ENCODE measurements at regions not wholly inside any gene's neighbourhood (a gene's known extent, or its start where the extent isn't known, plus 50 kb on each side); places are given as distances from the start of the nearest gene placed in this dataset.

GRCh38 chr1:57553666-57554065, 129.8 kb upstream of the DAB1 start:
- TF ChIP-seq CTCF (IDR thresholded peaks at IDR 0.05), result no peak
- Mint-ChIP-seq H3K4me1 (no peaks in the 10 kb centered on the region), H3K27ac (no peak overlapping the region), H3K27me3 (ENCODE audit: low read depth in 3 of 3) (peaks cover 0 to 2% (median 1%) of the 10 kb centered on the region in 3 donors), H3K36me3 (no peaks in the 10 kb centered on the region), H3K4me3 (no peak overlapping the region), H3K9me3 (peaks cover 0 to 10% (median 3%) of the 10 kb centered on the region in 7 donors)
- Histone ChIP-seq H3K9ac (ENCODE audit: insufficient read depth, low read length, poor library complexity, severe bottlenecking) (no peak overlapping the region), H3K27ac (ENCODE audit: low read depth in 1 of 2, low read length in 2 of 2) (no peak overlapping the region), H3K4me3 (replicated peaks in 1 of 3; ENCODE audit: low read depth in 2 of 3, low read length in 3 of 3) (no peak overlapping the region), H3K4me2 (replicated peaks; ENCODE audit: extremely low read depth, low read length, poor library complexity, severe bottlenecking) (no peak overlapping the region), H2AFZ (ENCODE audit: insufficient read depth, low read depth, low read length, poor library complexity, severe bottlenecking) (no peak overlapping the region), H4K20me1 (ENCODE audit: insufficient read depth, low read length) (no peaks in the 10 kb centered on the region), H3K9me3 (replicated peaks in 1 of 2; ENCODE audit: control insufficient read depth in 1 of 2, insufficient read depth in 1 of 2, low read length in 2 of 2) (no peaks in the 10 kb centered on the region), H3K4me1 (ENCODE audit: control insufficient read depth in 1 of 2, insufficient read depth in 2 of 2, low read length in 2 of 2) (no peaks in the 10 kb centered on the region), H3K36me3 (replicated peaks in 1 of 2; ENCODE audit: control insufficient read depth in 1 of 2, insufficient read depth in 2 of 2, low read length in 2 of 2) (no peaks in the 10 kb centered on the region), H3K27me3 (ENCODE audit: control insufficient read depth in 2 of 2, insufficient read depth in 2 of 2, low read length in 2 of 2) (no peaks in the 10 kb centered on the region), H3K79me2 (ENCODE audit: insufficient read depth, low read length) (no peaks in the 10 kb centered on the region)
- DNase-seq, result no peak
- WGBS (ENCODE audit: insufficient coverage), result 39% methylated on average over 5 of the region's 5 CpGs
- intact Hi-C loops (cut with micrococcal nuclease), result no loop called here

DNA sequence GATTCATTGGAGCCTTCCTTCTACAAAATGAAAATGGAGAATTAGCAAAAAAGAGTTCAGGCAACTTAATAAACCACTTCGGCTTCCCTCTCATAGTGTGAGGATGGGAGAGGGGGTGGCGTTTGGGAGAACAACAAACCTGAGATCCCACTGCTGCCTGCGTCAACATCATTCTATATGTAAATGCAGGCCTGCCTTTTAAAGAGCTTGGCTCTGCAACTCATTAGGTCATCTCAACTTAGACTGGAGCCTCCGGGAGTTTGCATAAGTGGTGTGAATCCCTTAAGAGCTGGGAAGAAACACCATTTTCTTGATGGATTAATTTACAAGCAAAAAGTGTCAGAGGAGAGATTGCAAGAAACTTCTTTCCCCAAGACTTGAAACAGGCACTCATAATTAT, 127.6 kb upstream of the DAB1 start:
- no peaks in the 10 kb centered on the region for H3K4me1 Mint-ChIP-seq
- Histone ChIP-seq H3K27ac (ENCODE audit: low read depth in 1 of 2, low read length in 2 of 2) (no peak overlapping the region), H3K79me2 (ENCODE audit: insufficient read depth, low read length) (no peaks in the 10 kb centered on the region), H3K36me3 (replicated peaks in 1 of 2; ENCODE audit: control insufficient read depth in 1 of 2, insufficient read depth in 2 of 2, low read length in 2 of 2) (no peaks in the 10 kb centered on the region), H2AFZ (ENCODE audit: insufficient read depth, low read depth, low read length, poor library complexity, severe bottlenecking) (no peak overlapping the region), H4K20me1 (ENCODE audit: insufficient read depth, low read length) (no peaks in the 10 kb centered on the region), H3K27me3 (ENCODE audit: control insufficient read depth in 2 of 2, insufficient read depth in 2 of 2, low read length in 2 of 2) (no peaks in the 10 kb centered on the region), H3K9me3 (replicated peaks in 1 of 2; ENCODE audit: control insufficient read depth in 1 of 2, insufficient read depth in 1 of 2, low read length in 2 of 2) (no peaks in the 10 kb centered on the region), H3K4me3 (replicated peaks in 1 of 3; ENCODE audit: low read depth in 2 of 3, low read length in 3 of 3) (no peak overlapping the region), H3K4me1 (ENCODE audit: control insufficient read depth in 1 of 2, insufficient read depth in 2 of 2, low read length in 2 of 2) (no peaks in the 10 kb centered on the region), H3K9ac (ENCODE audit: insufficient read depth, low read length, poor library complexity, severe bottlenecking) (no peak overlapping the region), H3K4me2 (replicated peaks; ENCODE audit: extremely low read depth, low read length, poor library complexity, severe bottlenecking) (no peak overlapping the region)
- no peak for TF ChIP-seq CTCF (IDR thresholded peaks at IDR 0.05)
- no peak overlapping the region for H3K4me3 Mint-ChIP-seq
- H3K36me3 Mint-ChIP-seq, result no peaks in the 10 kb centered on the region
- no peak overlapping the region for H3K27ac Mint-ChIP-seq
- H3K27me3 Mint-ChIP-seq (ENCODE audit: low read depth in 3 of 3), result peaks cover 0 to 2% (median 1%) of the 10 kb centered on the region in 3 donors
- no peak for DNase-seq
- H3K9me3 Mint-ChIP-seq, result peaks cover 0 to 4% (median 0%) of the 10 kb centered on the region in 7 donors
- intact Hi-C loops (cut with micrococcal nuclease), result no loop called here
- WGBS (ENCODE audit: insufficient coverage), result no CpG with 5 or more reads among the region's 4 CpGs
